ENCODE measurements at regions not wholly inside any gene's neighbourhood (a gene's known extent, or its start where the extent isn't known, plus 50 kb on each side); places are given as distances from the start of the nearest gene placed in this dataset.
"Not testable (repeated sequence)": the region's sequence is repeated elsewhere in the genome, so short reads cannot be mapped to it uniquely, and the experiment has no call there.

GRCh38 chr2:89222063-89222732 is 530.7 kb downstream of the RPIA start:
- TF ChIP-seq CTCF, POLR2A (IDR thresholded peaks at IDR 0.05): not testable (repeated sequence)
